ENCODE measurements at regions not wholly inside any gene's neighbourhood (a gene's known extent, or its start where the extent isn't known, plus 50 kb on each side); places are given as distances from the start of the nearest gene placed in this dataset.
"Not testable (repeated sequence)": the region's sequence is repeated elsewhere in the genome, so short reads cannot be mapped to it uniquely, and the experiment has no call there.

GRCh38 chr10:38248113-38248512 lies 154.0 kb downstream of the ZNF37A start:
- FAIRE-seq; dilution Hi-C loops (cut with MboI; ENCODE audit: extremely low pct_ligation_motif_present, low sequenced_read_pairs); H3K4me3 ChIP-seq (replicated peaks in 1 of 3; ENCODE audit: insufficient read depth in 1 of 3, low read depth in 1 of 3, low read length in 3 of 3); DNase-seq (ENCODE audit: low read depth, low spot score); H4K20me1 ChIP-seq (replicated peaks; ENCODE audit: control insufficient read depth, extremely low read depth, insufficient read depth, low read length); POLR2A ChIA-PET; H2AFZ ChIP-seq (ENCODE audit: low read depth, low read length); H3K27ac ChIP-seq (ENCODE audit: insufficient read depth, low read depth, low read length); BruUV-seq (replicated peaks); H3K79me2 ChIP-seq (ENCODE audit: control insufficient read depth, insufficient read depth, low read length); intact Hi-C loops (cut with micrococcal nuclease); H3K36me3 ChIP-seq (ENCODE audit: control insufficient read depth in 2 of 2, extremely low read depth in 1 of 2, insufficient read depth in 2 of 2, low read length in 2 of 2); H3K9ac ChIP-seq (replicated peaks; ENCODE audit: extremely low read depth, insufficient read depth, low read length); CTCF ChIA-PET; H3K4me2 ChIP-seq (ENCODE audit: insufficient read depth, low read length); H3K27me3 ChIP-seq (ENCODE audit: control insufficient read depth in 2 of 2, insufficient read depth in 2 of 2, low read length in 2 of 2); H3K9me3 ChIP-seq (replicated peaks; ENCODE audit: control insufficient read depth, insufficient read depth, low read length); H3K4me1 ChIP-seq (ENCODE audit: control insufficient read depth, extremely low read depth, insufficient read depth, low read length); H3K9me1 ChIP-seq (replicated peaks; ENCODE audit: control insufficient read depth, extremely low read depth, insufficient read depth, low read length): not testable (repeated sequence)

DNA sequence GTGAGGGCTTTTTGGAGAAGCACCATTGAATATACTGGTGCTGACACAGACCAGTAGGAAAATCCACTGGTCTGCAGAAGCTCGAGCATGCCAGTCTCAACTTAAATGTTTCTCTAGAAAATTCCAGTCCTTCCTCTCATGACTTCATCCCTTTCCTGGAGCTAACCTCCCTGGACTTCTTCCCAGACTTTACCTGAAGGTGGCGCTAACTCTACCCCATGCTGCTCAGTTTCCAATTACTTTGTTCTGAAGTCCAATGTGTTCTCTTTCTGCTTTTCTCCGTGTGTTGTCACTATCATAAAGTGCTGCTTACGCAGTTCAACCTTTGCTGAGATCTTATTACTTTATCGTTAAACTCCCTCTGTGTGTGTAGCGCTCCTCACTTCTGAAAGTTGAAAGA lies 158.4 kb downstream of the ZNF37A start:
- DNase-seq (ENCODE audit: low read depth, low spot score); H3K79me2 ChIP-seq (ENCODE audit: control insufficient read depth, insufficient read depth, low read length); BruUV-seq (replicated peaks); H3K36me3 ChIP-seq (ENCODE audit: control insufficient read depth in 2 of 2, extremely low read depth in 1 of 2, insufficient read depth in 2 of 2, low read length in 2 of 2); H3K27ac ChIP-seq (ENCODE audit: insufficient read depth, low read depth, low read length); H3K4me3 ChIP-seq (replicated peaks in 1 of 3; ENCODE audit: insufficient read depth in 1 of 3, low read depth in 1 of 3, low read length in 3 of 3); POLR2A ChIA-PET; H3K4me1 ChIP-seq (ENCODE audit: control insufficient read depth, extremely low read depth, insufficient read depth, low read length); CTCF ChIA-PET; H3K27me3 ChIP-seq (ENCODE audit: control insufficient read depth in 2 of 2, insufficient read depth in 2 of 2, low read length in 2 of 2); H3K4me2 ChIP-seq (ENCODE audit: insufficient read depth, low read length); H4K20me1 ChIP-seq (replicated peaks; ENCODE audit: control insufficient read depth, extremely low read depth, insufficient read depth, low read length); H3K9me1 ChIP-seq (replicated peaks; ENCODE audit: control insufficient read depth, extremely low read depth, insufficient read depth, low read length); H2AFZ ChIP-seq (ENCODE audit: low read depth, low read length); H3K9ac ChIP-seq (replicated peaks; ENCODE audit: extremely low read depth, insufficient read depth, low read length); H3K9me3 ChIP-seq (replicated peaks; ENCODE audit: control insufficient read depth, insufficient read depth, low read length); intact Hi-C loops (cut with micrococcal nuclease); FAIRE-seq; dilution Hi-C loops (cut with MboI; ENCODE audit: extremely low pct_ligation_motif_present, low sequenced_read_pairs): not testable (repeated sequence)

GRCh38 chr10:38267555-38267954 lies 173.4 kb downstream of the ZNF37A start:
- H3K9me3 ChIP-seq (replicated peaks; ENCODE audit: control insufficient read depth, insufficient read depth, low read length); dilution Hi-C loops (cut with MboI; ENCODE audit: extremely low pct_ligation_motif_present, low sequenced_read_pairs); CTCF ChIA-PET; FAIRE-seq; POLR2A ChIA-PET; DNase-seq (ENCODE audit: low read depth, low spot score); H3K9me1 ChIP-seq (replicated peaks; ENCODE audit: control insufficient read depth, extremely low read depth, insufficient read depth, low read length); H3K4me3 ChIP-seq (replicated peaks in 1 of 3; ENCODE audit: insufficient read depth in 1 of 3, low read depth in 1 of 3, low read length in 3 of 3); intact Hi-C loops (cut with micrococcal nuclease); H3K27me3 ChIP-seq (ENCODE audit: control insufficient read depth in 2 of 2, insufficient read depth in 2 of 2, low read length in 2 of 2); H4K20me1 ChIP-seq (replicated peaks; ENCODE audit: control insufficient read depth, extremely low read depth, insufficient read depth, low read length); BruUV-seq (replicated peaks); H3K4me2 ChIP-seq (ENCODE audit: insufficient read depth, low read length); H3K79me2 ChIP-seq (ENCODE audit: control insufficient read depth, insufficient read depth, low read length); H2AFZ ChIP-seq (ENCODE audit: low read depth, low read length); H3K9ac ChIP-seq (replicated peaks; ENCODE audit: extremely low read depth, insufficient read depth, low read length); H3K27ac ChIP-seq (ENCODE audit: insufficient read depth, low read depth, low read length); H3K4me1 ChIP-seq (ENCODE audit: control insufficient read depth, extremely low read depth, insufficient read depth, low read length); H3K36me3 ChIP-seq (ENCODE audit: control insufficient read depth in 2 of 2, extremely low read depth in 1 of 2, insufficient read depth in 2 of 2, low read length in 2 of 2): not testable (repeated sequence)

- DNase-seq (ENCODE audit: low read depth, low spot score); H3K4me1 ChIP-seq (ENCODE audit: control insufficient read depth, extremely low read depth, insufficient read depth, low read length); H3K79me2 ChIP-seq (ENCODE audit: control insufficient read depth, insufficient read depth, low read length); FAIRE-seq; H3K4me3 ChIP-seq (replicated peaks in 1 of 3; ENCODE audit: insufficient read depth in 1 of 3, low read depth in 1 of 3, low read length in 3 of 3); H3K9me1 ChIP-seq (replicated peaks; ENCODE audit: control insufficient read depth, extremely low read depth, insufficient read depth, low read length); H4K20me1 ChIP-seq (replicated peaks; ENCODE audit: control insufficient read depth, extremely low read depth, insufficient read depth, low read length); H2AFZ ChIP-seq (ENCODE audit: low read depth, low read length); CTCF ChIA-PET; H3K27me3 ChIP-seq (ENCODE audit: control insufficient read depth in 2 of 2, insufficient read depth in 2 of 2, low read length in 2 of 2); intact Hi-C loops (cut with micrococcal nuclease); H3K9me3 ChIP-seq (replicated peaks; ENCODE audit: control insufficient read depth, insufficient read depth, low read length); H3K9ac ChIP-seq (replicated peaks; ENCODE audit: extremely low read depth, insufficient read depth, low read length); H3K4me2 ChIP-seq (ENCODE audit: insufficient read depth, low read length); POLR2A ChIA-PET; H3K36me3 ChIP-seq (ENCODE audit: control insufficient read depth in 2 of 2, extremely low read depth in 1 of 2, insufficient read depth in 2 of 2, low read length in 2 of 2); dilution Hi-C loops (cut with MboI; ENCODE audit: extremely low pct_ligation_motif_present, low sequenced_read_pairs); BruUV-seq (replicated peaks); H3K27ac ChIP-seq (ENCODE audit: insufficient read depth, low read depth, low read length): not testable (repeated sequence)
These were observed 176.9 kb downstream of the ZNF37A start for GRCh38 chr10:38271031-38271430.

Measured in endothelial cell of umbilical vein (primary cell).